ENCODE measurements at regions not wholly inside any gene's neighbourhood (a gene's known extent, or its start where the extent isn't known, plus 50 kb on each side); places are given as distances from the start of the nearest gene placed in this dataset.

GRCh38 chr15:95581595-95581994 lies 748.9 kb upstream of the NR2F2 start:
- Mint-ChIP-seq H3K27me3 (peaks cover 18% of the 10 kb centered on the region), H3K4me3 (no peak overlapping the region), H3K9me3 (peaks cover 3% of the 10 kb centered on the region), H3K36me3 (peaks cover 1% of the 10 kb centered on the region), H3K4me1 (no peaks in the 10 kb centered on the region), H3K27ac (no peak overlapping the region)
- POLR2A ChIA-PET: no interaction called here
- ATAC-seq (ENCODE audit: low read depth) (no peak), DNase-seq (no peak)

DNA sequence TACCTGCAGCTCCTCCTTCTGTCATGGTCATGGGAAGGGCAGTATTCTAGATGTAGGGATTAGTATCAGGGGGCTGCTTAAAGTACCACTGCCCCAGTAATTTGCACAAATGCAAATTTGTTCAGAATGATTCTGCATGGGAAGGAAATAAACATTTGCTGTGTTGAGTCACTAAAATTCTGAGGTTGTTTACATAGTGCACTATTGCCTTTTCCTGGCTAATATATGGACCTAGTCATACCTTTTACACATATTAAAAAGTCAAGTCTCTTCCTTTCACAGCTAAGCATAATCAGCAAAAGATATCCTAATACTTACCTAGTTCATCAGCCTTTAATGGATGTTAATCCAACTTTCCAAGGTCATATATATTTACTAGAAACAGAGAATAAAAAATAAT lies 746.4 kb upstream of the NR2F2 start:
- peaks cover 3% of the 10 kb centered on the region for H3K9me3 Mint-ChIP-seq
- peaks cover 20% of the 10 kb centered on the region for H3K27me3 Mint-ChIP-seq
- peaks cover 1% of the 10 kb centered on the region for H3K36me3 Mint-ChIP-seq
- ATAC-seq (ENCODE audit: low read depth) (no peak), DNase-seq (no peak)
- H3K27ac Mint-ChIP-seq: no peak overlapping the region
- no peaks in the 10 kb centered on the region for H3K4me1 Mint-ChIP-seq
- H3K4me3 Mint-ChIP-seq: no peak overlapping the region
- POLR2A ChIA-PET: no interaction called here

GRCh38 chr15:95588056-95588455 lies 742.4 kb upstream of the NR2F2 start:
- Mint-ChIP-seq H3K27me3 (peaks cover 17% of the 10 kb centered on the region), H3K9me3 (peaks cover 3% of the 10 kb centered on the region), H3K36me3 (peaks cover 1% of the 10 kb centered on the region), H3K4me3 (no peak overlapping the region), H3K4me1 (no peaks in the 10 kb centered on the region), H3K27ac (no peak overlapping the region)
- ATAC-seq (ENCODE audit: low read depth) (no peak), DNase-seq (no peak)
- POLR2A ChIA-PET: no interaction called here

GRCh38 chr15:95590533-95591044 lies 739.9 kb upstream of the NR2F2 start:
- POLR2A ChIA-PET: no interaction called here
- Mint-ChIP-seq H3K9me3 (no peaks in the 10 kb centered on the region), H3K4me1 (no peaks in the 10 kb centered on the region), H3K27me3 (peaks cover 16% of the 10 kb centered on the region), H3K27ac (no peak overlapping the region), H3K4me3 (no peak overlapping the region), H3K36me3 (no peaks in the 10 kb centered on the region)
- ATAC-seq (ENCODE audit: low read depth) (no peak), DNase-seq (no peak)

- Mint-ChIP-seq H3K9me3 (no peaks in the 10 kb centered on the region), H3K27ac (no peak overlapping the region), H3K27me3 (peaks cover 16% of the 10 kb centered on the region), H3K4me3 (no peak overlapping the region), H3K36me3 (no peaks in the 10 kb centered on the region), H3K4me1 (no peaks in the 10 kb centered on the region)
- no peak for DNase-seq
- no peak for ATAC-seq (ENCODE audit: low read depth)
- POLR2A ChIA-PET: no interaction called here
Observed at GRCh38 chr15:95591270-95591669, 739.2 kb upstream of the NR2F2 start.

GRCh38 chr15:95591886-95592285 lies 738.6 kb upstream of the NR2F2 start:
- no peaks in the 10 kb centered on the region for H3K4me1 Mint-ChIP-seq
- no peak overlapping the region for H3K4me3 Mint-ChIP-seq
- DNase-seq: no peak
- H3K27ac Mint-ChIP-seq: no peak overlapping the region
- peaks cover 16% of the 10 kb centered on the region for H3K27me3 Mint-ChIP-seq
- POLR2A ChIA-PET: no interaction called here
- H3K36me3 Mint-ChIP-seq: no peaks in the 10 kb centered on the region
- no peaks in the 10 kb centered on the region for H3K9me3 Mint-ChIP-seq
- ATAC-seq (ENCODE audit: low read depth): no peak

GRCh38 chr15:95594496-95594895 lies 736.0 kb upstream of the NR2F2 start:
- no peak for DNase-seq
- no peaks in the 10 kb centered on the region for H3K36me3 Mint-ChIP-seq
- no peak overlapping the region for H3K4me3 Mint-ChIP-seq
- peaks cover 11% of the 10 kb centered on the region for H3K27me3 Mint-ChIP-seq
- no peaks in the 10 kb centered on the region for H3K9me3 Mint-ChIP-seq
- H3K27ac Mint-ChIP-seq: no peak overlapping the region
- POLR2A ChIA-PET: no interaction called here
- H3K4me1 Mint-ChIP-seq: no peaks in the 10 kb centered on the region
- ATAC-seq (ENCODE audit: low read depth): no peak

- POLR2A ChIA-PET: no interaction called here
- Mint-ChIP-seq H3K9me3 (no peaks in the 10 kb centered on the region), H3K36me3 (no peaks in the 10 kb centered on the region), H3K27me3 (peaks cover 10% of the 10 kb centered on the region), H3K4me3 (no peak overlapping the region), H3K27ac (no peak overlapping the region), H3K4me1 (no peaks in the 10 kb centered on the region)
- DNase-seq (no peak), ATAC-seq (ENCODE audit: low read depth) (no peak)
Observed at GRCh38 chr15:95595759-95596158, 734.7 kb upstream of the NR2F2 start.

DNA sequence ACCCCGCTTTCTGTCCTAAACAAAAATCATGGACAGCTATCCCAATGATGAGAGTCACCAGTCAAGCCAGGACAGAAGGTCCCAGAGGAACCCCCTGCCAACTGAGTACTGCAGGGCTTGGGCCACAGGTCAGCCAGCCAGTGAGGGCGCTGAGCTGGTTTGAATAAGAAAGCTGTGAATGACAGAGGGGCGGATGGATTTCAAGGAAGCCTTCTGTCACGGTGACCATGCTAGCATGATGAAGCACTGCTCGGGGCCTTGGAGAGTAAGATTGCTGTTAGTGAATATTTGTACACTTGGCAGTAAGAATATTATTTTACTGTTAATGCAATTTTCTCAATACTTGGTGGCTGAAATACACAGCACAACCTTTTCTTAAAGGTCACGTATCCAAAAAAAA lies 734.0 kb upstream of the NR2F2 start:
- peaks cover 7% of the 10 kb centered on the region for H3K27me3 Mint-ChIP-seq
- POLR2A ChIA-PET: no interaction called here
- H3K27ac Mint-ChIP-seq: no peak overlapping the region
- H3K4me3 Mint-ChIP-seq: no peak overlapping the region
- no peaks in the 10 kb centered on the region for H3K36me3 Mint-ChIP-seq
- ATAC-seq (ENCODE audit: low read depth) (no peak), DNase-seq (no peak)
- H3K4me1 Mint-ChIP-seq: no peaks in the 10 kb centered on the region
- H3K9me3 Mint-ChIP-seq: no peaks in the 10 kb centered on the region

- no peaks in the 10 kb centered on the region for H3K36me3 Mint-ChIP-seq
- H3K27ac Mint-ChIP-seq: no peak overlapping the region
- POLR2A ChIA-PET: no interaction called here
- no peaks in the 10 kb centered on the region for H3K4me1 Mint-ChIP-seq
- H3K27me3 Mint-ChIP-seq: no peaks in the 10 kb centered on the region
- DNase-seq: no peak
- H3K9me3 Mint-ChIP-seq: no peaks in the 10 kb centered on the region
- no peak for ATAC-seq (ENCODE audit: low read depth)
- no peak overlapping the region for H3K4me3 Mint-ChIP-seq
Observed at GRCh38 chr15:95598251-95598855, 732.1 kb upstream of the NR2F2 start.

GRCh38 chr15:95600367-95600766 lies 730.1 kb upstream of the NR2F2 start:
- Mint-ChIP-seq H3K9me3 (no peaks in the 10 kb centered on the region), H3K27me3 (no peaks in the 10 kb centered on the region), H3K27ac (no peak overlapping the region), H3K4me1 (no peaks in the 10 kb centered on the region), H3K4me3 (no peak overlapping the region), H3K36me3 (no peaks in the 10 kb centered on the region)
- no peak for ATAC-seq (ENCODE audit: low read depth)
- POLR2A ChIA-PET: no interaction called here
- DNase-seq: no peak

- Mint-ChIP-seq H3K36me3 (no peaks in the 10 kb centered on the region), H3K9me3 (no peaks in the 10 kb centered on the region), H3K4me3 (no peak overlapping the region), H3K27ac (no peak overlapping the region), H3K4me1 (no peaks in the 10 kb centered on the region), H3K27me3 (peaks cover 2% of the 10 kb centered on the region)
- ATAC-seq (ENCODE audit: low read depth) (no peak), DNase-seq (no peak)
- POLR2A ChIA-PET: no interaction called here
Observed at GRCh38 chr15:95600884-95601283, 729.6 kb upstream of the NR2F2 start.

DNA sequence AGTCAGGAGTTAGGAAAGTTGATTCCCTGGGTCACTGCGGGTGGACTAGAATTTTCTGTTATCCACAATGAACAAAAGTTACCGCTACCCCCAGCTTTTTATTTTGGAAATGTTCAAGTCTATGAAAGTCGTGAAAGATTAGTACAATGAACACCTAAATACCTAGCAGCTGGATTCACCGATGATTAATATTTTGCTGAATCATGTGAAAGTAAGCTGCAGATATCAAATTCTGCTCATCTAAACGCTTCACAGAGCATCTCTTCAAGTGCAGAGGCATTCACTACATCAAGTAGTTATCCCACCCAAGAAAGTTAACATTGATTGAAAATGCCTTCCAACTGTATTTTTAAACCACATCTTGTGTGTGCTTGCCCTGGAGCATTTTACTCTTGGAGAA lies 729.0 kb upstream of the NR2F2 start:
- no peaks in the 10 kb centered on the region for H3K36me3 Mint-ChIP-seq
- H3K4me3 Mint-ChIP-seq: no peak overlapping the region
- H3K27me3 Mint-ChIP-seq: peaks cover 4% of the 10 kb centered on the region
- ATAC-seq (ENCODE audit: low read depth) (no peak), DNase-seq (no peak)
- H3K9me3 Mint-ChIP-seq: no peaks in the 10 kb centered on the region
- POLR2A ChIA-PET: no interaction called here
- H3K4me1 Mint-ChIP-seq: no peaks in the 10 kb centered on the region
- no peak overlapping the region for H3K27ac Mint-ChIP-seq

DNA sequence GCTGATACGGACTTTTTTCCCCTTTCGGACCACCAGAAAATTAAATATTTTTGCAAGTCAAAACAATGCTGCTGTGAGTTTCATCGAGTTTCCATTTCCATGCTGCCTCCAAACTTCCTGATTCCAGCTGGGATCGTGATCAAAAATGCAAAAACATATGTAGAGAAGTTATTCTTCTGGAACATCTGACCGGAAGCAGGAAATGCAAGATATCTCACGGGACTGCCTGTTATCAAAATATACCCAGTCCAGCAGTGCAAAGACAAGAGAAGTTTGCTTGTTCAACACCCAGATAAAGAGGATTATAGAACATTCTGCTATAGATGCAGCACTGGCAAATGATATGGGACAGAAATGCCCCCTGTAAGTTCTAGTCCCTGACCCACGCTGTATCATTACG lies 726.7 kb upstream of the NR2F2 start:
- no peaks in the 10 kb centered on the region for H3K36me3 Mint-ChIP-seq
- POLR2A ChIA-PET: no interaction called here

DNA sequence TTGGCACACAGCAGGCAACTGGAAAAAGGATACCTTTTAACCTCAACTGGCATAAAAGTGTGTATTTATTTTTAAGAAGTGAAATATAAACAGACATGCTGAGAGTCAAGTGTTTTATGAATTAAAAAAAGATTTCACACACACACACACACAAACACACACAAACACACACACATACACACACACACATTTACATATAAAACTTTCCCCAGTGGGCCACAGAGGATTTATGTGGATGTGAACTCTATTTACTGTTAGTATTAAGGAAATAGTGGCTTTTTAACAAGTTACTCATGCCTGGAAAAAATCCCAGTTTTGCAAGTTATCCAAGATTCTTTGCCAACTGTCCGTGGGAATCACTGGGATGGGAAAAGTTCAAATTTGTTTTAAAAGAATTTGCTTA lies 725.9 kb upstream of the NR2F2 start:
- DNase-seq (no peak), ATAC-seq (ENCODE audit: low read depth) (no peak)
- Mint-ChIP-seq H3K27ac (no peak overlapping the region), H3K36me3 (no peaks in the 10 kb centered on the region), H3K9me3 (no peaks in the 10 kb centered on the region), H3K4me1 (no peaks in the 10 kb centered on the region), H3K27me3 (peaks cover 4% of the 10 kb centered on the region), H3K4me3 (no peak overlapping the region)
- POLR2A ChIA-PET: no interaction called here

More for the DNA sequence above, 726.7 kb upstream of the NR2F2 start:
- no peak for ATAC-seq (ENCODE audit: low read depth)
- Mint-ChIP-seq H3K27ac (no peak overlapping the region), H3K9me3 (no peaks in the 10 kb centered on the region), H3K27me3 (peaks cover 4% of the 10 kb centered on the region), H3K4me3 (no peak overlapping the region), H3K4me1 (no peaks in the 10 kb centered on the region)
- no peak for DNase-seq
